Esophagus (tissue), 2 donors: ENCODE measurements at regions not wholly inside any gene's neighbourhood (a gene's known extent, or its start where the extent isn't known, plus 50 kb on each side); places are given as distances from the start of the nearest gene placed in this dataset.
A peak's percentile ranks its signal among the peaks of the same experiment; 100 is the strongest.

Experiments used
- H3K27ac ChIP-seq, 2 donors: one replicate each; pipeline ENCODE4 v1.5.1; 2013; ENCODE audit warnings: low read depth in 2 of 2, mild to moderate bottlenecking in 2 of 2, inconsistent platforms in 1 of 2, low read length in 1 of 2, moderate library complexity in 1 of 2
- H3K27me3 ChIP-seq, 2 donors: one replicate each; pipeline ENCODE4 v1.6.1; 2013; ENCODE audit warnings: low read length in 2 of 2, control low read depth in 1 of 2, mild to moderate bottlenecking in 1 of 2; ENCODE audit not compliant: insufficient read depth in 2 of 2, control insufficient read depth in 1 of 2
- H3K36me3 ChIP-seq, 2 donors: one replicate each; pipeline ENCODE4 v1.6.1; 2013; ENCODE audit warnings: low read length in 1 of 2; ENCODE audit not compliant: control insufficient read depth in 2 of 2, insufficient read depth in 2 of 2
- H3K4me1 ChIP-seq, 2 donors: one replicate each; pipeline ENCODE4 v1.6.1; 2013; ENCODE audit warnings: low read length in 1 of 2; ENCODE audit not compliant: control insufficient read depth in 2 of 2, insufficient read depth in 2 of 2
- H3K4me3 ChIP-seq, 2 donors: one replicate each; pipeline ENCODE4 v1.5.1; 2013; ENCODE audit warnings: low read length in 2 of 2, mild to moderate bottlenecking in 2 of 2, low read depth in 1 of 2, moderate library complexity in 1 of 2
- H3K9me3 ChIP-seq, 2 donors: one replicate each; pipeline ENCODE4 v1.6.1; 2013; ENCODE audit warnings: mild to moderate bottlenecking in 2 of 2, low read depth in 1 of 2, low read length in 1 of 2, moderate library complexity in 1 of 2; ENCODE audit not compliant: control insufficient read depth in 2 of 2, insufficient read depth in 1 of 2
- WGBS, 2 donors: extraction: QIAGEN DNeasy Blood & Tissue Kit; methylation state at CpG; one replicate each; pipeline ENCODE4 v1.1.7; 2013; 5-methylcytosine and 5-hydroxymethylcytosine counted together
- donor health status: healthy with polysubstance abuse.
- donor health status: Bipolar disorder and iron deficiency.

DNA sequence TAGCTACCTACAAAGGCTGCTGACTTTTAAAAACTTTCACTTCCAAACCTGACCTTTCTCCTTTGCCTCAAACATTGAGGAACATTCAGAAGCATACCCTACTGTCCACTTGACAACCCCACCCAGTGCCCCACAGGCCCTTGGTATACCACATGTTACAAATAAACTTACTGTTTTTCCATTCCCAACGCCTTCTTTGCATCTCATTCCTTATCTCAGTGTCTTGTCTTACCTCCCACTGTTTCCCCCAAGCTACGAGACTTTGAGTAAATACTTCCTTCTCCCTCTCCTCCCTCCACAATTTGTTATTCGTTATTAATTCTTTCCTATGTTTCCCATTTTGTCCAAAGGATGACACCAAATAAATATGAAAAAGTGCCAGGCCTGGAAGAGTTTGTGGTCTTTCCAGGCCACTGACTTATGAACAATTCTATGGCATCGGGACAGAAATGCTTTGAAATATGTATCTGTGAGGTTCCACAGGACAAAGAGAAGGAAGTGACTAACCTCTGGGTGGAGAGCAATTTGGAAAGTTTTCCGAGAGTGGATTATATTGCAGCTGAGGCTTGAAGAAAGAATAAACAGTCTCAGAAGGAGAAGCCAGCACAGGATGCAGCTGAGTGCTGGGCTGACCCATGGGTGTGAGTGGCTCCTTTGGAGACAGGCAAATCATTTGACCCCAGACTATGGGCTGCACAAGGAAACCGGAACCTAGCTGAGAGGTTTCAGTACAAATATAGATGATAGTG is 409.0 kb downstream of the LPIN1 start:
- 21 to 32% methylated on average over 6 of the region's 6 CpGs for WGBS, 2 donors
- H3K36me3 ChIP-seq, result no peaks in the 10 kb centered on the region
- H3K27ac ChIP-seq, result peak overlapping the region; percentile 30 to 50
- H3K9me3 ChIP-seq, result no peaks in the 10 kb centered on the region
- H3K27me3 ChIP-seq, result no peaks in the 10 kb centered on the region
- no peak overlapping the region for H3K4me3 ChIP-seq
- no peaks in the 10 kb centered on the region for H3K4me1 ChIP-seq

DNA sequence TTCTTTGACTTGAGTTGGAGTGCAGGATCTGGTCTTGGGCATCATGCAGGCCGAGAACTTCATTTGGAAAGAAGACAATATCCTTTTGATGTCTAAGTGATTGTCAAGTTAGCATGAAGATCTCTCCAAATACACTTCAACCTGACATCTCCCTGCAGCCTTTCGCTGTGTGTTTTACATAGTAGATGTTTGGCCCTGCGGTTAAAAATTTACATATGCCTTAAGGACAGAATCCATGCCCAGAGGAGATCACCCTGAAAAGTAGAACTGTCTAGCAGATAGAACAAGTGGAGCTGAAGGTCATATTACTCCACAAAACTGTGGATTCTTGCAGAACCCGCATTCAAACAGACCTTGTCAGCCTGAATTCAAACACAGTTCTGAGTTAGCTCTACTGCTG is 409.9 kb downstream of the LPIN1 start:
- no peak overlapping the region for H3K4me3 ChIP-seq
- H3K4me1 ChIP-seq, result no peaks in the 10 kb centered on the region
- H3K27ac ChIP-seq, result no peak overlapping the region
- WGBS, 2 donors, result 55 to 68% methylated on average over 4 of the region's 4 CpGs
- no peaks in the 10 kb centered on the region for H3K36me3 ChIP-seq
- H3K9me3 ChIP-seq, result no peaks in the 10 kb centered on the region
- H3K27me3 ChIP-seq, result no peaks in the 10 kb centered on the region

DNA sequence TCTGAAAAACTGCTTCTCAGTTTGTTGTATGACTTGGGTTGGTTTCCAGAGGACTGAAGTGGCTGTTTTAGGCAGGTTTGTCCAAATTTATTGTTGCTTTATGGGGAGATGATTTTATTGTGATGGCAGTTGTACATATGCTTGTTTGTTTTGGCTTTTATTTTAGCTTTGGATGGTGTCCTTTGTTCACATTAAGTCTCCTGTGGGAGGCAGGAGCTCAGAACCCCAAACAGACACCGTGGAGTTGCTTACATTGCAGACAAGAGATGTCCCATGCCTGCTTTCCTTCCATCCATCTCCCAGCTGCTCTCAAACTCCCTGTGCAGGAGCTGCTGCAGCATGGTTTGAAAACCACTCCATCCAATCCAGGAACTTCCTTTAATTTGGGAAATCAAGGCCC is 414.7 kb downstream of the LPIN1 start:
- Histone ChIP-seq H3K4me1 (no peaks in the 10 kb centered on the region), H3K9me3 (peaks cover 0 to 2% of the 10 kb centered on the region in 2 donors), H3K27me3 (no peaks in the 10 kb centered on the region), H3K4me3 (no peak overlapping the region), H3K27ac (no peak overlapping the region), H3K36me3 (no peaks in the 10 kb centered on the region)
- 49 to 57% methylated on average over 1 of the region's 1 CpG for WGBS, 2 donors

DNA sequence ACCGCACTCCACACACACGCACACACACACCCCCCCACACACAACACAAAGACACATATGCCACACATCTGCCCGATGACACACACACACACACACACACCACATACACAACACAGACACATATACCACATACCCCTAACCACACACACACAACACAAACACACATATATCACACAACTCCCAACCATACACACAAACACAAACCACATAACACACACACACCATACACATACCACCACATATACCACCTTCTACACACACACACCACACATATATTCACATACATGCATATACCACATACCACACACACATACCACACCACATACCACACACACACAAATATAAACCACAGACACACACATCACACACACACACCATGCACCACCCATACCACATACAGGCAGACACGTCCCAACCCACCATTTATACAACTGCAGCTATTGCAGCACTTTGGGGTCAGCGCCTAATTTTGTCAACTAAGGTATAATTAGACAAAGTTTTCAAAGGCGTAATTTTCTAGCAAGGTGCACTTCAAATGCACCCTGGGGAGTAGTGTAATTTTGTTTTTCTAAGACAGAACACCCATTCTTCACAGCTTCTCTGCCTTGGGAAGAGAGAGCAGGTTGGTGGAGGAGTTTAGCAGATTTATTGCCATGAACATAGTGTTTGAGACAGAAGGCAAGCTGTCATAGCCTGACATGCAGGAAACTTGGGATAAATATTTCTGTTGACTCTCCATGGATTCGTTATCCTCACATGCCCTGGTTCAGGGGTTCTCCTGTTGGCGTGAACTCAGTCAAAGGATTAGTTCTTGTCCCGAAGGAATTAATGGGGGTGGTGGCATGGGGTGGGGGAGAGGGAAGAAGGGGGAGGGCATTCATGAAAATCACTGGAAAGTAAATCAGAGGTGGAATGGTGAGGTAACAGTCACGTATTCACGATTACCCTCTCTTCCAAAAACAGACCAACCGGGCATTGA is 416.1 kb downstream of the LPIN1 start:
- peaks cover 0 to 2% of the 10 kb centered on the region in 2 donors for H3K9me3 ChIP-seq
- no peaks in the 10 kb centered on the region for H3K36me3 ChIP-seq
- no peak overlapping the region for H3K27ac ChIP-seq
- WGBS, 2 donors, result 86 to 89% methylated on average over 12 of the region's 12 CpGs
- no peaks in the 10 kb centered on the region for H3K4me1 ChIP-seq
- H3K27me3 ChIP-seq, result no peaks in the 10 kb centered on the region
- H3K4me3 ChIP-seq, result no peak overlapping the region

DNA sequence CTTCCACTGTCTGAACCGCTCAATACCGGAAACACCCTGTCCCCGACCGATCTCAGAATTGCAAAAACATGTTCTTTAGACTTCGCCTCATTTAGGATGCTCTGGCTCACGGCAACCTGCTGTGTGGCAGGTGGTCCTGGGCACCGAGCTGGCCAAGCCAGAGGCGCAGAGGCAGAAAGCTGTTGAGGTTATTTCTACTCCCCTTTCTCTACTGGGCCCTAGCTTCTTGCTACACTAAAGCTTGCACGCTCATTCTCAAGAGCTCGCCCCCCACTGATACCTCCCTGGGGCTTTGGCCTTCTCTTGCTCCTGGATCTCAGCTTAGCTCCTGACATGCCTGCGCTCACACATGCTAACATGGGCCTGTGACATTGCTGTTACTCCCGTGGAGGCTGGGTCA is 417.4 kb downstream of the LPIN1 start:
- peaks cover 0 to 2% of the 10 kb centered on the region in 2 donors for H3K4me1 ChIP-seq
- H3K9me3 ChIP-seq, result peaks cover 0 to 2% of the 10 kb centered on the region in 2 donors
- H3K36me3 ChIP-seq, result no peaks in the 10 kb centered on the region
- H3K27me3 ChIP-seq, result no peaks in the 10 kb centered on the region
- 91 to 96% methylated on average over 12 of the region's 12 CpGs for WGBS, 2 donors
- H3K4me3 ChIP-seq, result no peak overlapping the region
- no peak overlapping the region for H3K27ac ChIP-seq

DNA sequence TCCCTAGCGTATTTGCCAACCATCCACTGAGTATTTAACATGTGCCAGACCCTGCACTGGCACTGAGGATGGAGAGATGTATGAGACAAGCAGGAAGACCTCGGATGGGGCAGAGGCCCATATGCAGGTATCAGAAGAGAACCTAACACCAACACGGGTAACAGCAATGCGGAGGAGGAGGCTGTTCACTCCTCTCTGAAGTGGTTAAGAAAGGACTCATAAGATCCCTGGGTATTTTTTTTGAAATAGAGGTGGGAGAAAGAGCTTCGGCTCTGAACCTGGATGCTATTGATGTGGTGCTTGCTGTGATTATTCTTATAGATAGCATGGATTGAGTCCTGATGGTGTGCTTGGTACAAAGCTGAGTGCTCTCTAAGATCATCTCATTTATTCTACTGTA is 418.3 kb downstream of the LPIN1 start:
- H3K4me1 ChIP-seq, result peaks cover 0 to 2% of the 10 kb centered on the region in 2 donors
- 83 to 84% methylated on average over 5 of the region's 5 CpGs for WGBS, 2 donors
- no peaks in the 10 kb centered on the region for H3K27me3 ChIP-seq
- H3K27ac ChIP-seq, result no peak overlapping the region
- peaks cover 0 to 2% of the 10 kb centered on the region in 2 donors for H3K9me3 ChIP-seq
- no peaks in the 10 kb centered on the region for H3K36me3 ChIP-seq
- no peak overlapping the region for H3K4me3 ChIP-seq

DNA sequence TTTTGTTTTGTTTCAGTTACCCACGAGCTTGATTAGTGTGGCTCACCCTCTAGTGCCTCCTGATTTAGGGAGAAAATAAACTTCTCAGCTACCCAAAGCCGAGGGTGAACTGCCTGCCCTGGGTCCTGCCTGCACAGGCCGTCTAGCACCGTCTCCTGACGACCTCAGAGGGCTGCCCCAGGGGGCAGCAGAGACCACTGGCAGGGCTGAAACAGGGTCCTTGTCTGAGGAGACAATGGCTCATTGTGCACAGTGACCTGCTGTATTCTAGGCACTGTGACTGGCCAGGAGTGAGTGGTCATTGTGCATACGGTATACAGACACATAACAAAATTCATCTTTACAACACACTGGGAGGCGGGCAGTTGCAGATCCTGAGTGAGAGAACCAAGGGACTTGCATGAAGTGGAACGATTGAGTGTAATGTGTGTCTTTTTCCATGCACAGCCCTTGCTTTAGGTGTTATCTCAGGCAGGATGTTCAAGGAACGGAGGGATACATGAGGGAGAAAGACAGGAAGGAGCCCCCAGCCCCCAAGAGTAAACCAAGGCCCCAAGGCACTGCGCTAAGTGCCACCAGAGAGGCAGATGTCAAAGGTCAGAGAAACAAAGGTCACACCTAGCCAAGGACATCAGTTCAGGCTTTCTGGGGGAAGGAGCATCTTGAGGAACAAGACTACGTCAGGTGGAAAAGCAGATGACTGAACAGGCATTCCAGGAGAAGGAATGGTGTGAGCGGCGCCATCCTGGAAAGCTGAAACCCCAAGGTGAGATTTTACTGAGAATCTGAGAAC is 421.3 kb downstream of the LPIN1 start:
- Histone ChIP-seq H3K27me3 (no peaks in the 10 kb centered on the region), H3K27ac (no peak overlapping the region), H3K36me3 (no peaks in the 10 kb centered on the region), H3K4me3 (no peak overlapping the region), H3K9me3 (peaks cover 0 to 2% of the 10 kb centered on the region in 2 donors), H3K4me1 (peaks cover 0 to 2% of the 10 kb centered on the region in 2 donors)
- 80 to 86% methylated on average over 13 of the region's 13 CpGs for WGBS, 2 donors

DNA sequence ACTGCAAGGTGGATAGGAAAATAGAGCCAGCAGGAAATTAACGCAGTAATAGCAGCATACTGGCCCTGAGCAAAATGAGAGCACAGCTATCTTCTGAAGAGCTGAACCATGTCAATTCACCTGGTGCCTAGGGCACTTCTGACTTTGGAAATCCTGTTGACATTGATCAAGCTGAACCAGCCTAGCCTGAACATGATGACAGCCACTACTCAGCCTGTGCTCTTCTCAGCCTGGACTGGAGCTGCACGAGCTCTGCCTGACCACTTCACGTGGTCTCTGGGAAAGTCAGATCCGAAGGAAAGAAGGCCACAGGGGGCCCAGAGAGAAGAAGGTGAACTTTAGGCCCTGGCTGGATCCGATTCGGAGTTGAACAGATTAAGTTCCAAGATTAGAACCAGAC is 421.9 kb downstream of the LPIN1 start:
- no peaks in the 10 kb centered on the region for H3K27me3 ChIP-seq
- H3K4me3 ChIP-seq, result no peak overlapping the region
- no peak overlapping the region for H3K27ac ChIP-seq
- peaks cover 0 to 2% of the 10 kb centered on the region in 2 donors for H3K4me1 ChIP-seq
- no peaks in the 10 kb centered on the region for H3K36me3 ChIP-seq
- 74 to 77% methylated on average over 6 of the region's 6 CpGs for WGBS, 2 donors
- H3K9me3 ChIP-seq, result peaks cover 0 to 2% of the 10 kb centered on the region in 2 donors

DNA sequence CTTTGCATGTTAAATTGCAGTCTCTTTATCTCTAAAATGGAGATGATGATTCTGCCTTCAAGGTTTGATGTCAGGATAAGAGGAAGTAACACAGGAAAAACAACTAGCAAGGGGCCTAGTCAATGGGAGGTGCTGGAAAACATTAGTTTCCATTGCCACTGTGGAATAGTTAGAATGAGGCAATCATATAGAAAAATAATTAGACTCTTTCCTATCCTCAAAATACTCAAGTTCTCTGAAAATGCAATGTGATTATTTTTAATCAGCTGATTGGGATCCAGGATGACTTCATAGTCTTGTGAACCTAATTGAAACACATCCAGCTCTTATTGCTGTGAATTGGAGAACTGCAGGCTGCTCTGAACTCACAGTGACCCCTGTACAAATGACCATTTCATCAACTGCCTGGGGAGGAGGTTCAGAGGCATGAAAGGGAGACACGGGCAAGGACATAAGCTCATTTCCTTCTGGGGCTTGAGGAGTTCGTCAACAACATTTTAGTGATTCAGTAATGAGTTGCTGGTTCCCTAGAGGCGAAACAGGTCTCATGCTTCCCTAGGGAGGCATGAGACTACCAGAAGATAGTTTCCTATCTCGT is 422.5 kb downstream of the LPIN1 start:
- peak overlapping the region; percentile 35 to 65 for H3K27ac ChIP-seq
- WGBS, 2 donors, result 58 to 60% methylated on average over 4 of the region's 4 CpGs
- no peak overlapping the region for H3K4me3 ChIP-seq
- H3K4me1 ChIP-seq, result peaks cover 0 to 2% of the 10 kb centered on the region in 2 donors
- H3K36me3 ChIP-seq, result no peaks in the 10 kb centered on the region
- no peaks in the 10 kb centered on the region for H3K9me3 ChIP-seq
- no peaks in the 10 kb centered on the region for H3K27me3 ChIP-seq
